ENCODE measurements at regions not wholly inside any gene's neighbourhood (a gene's known extent, or its start where the extent isn't known, plus 50 kb on each side); places are given as distances from the start of the nearest gene placed in this dataset.

GRCh38 chr9:105828171-105828570 lies 133.8 kb downstream of the TMEM38B start:
- no peak for DNase-seq (ENCODE audit: low read depth in 3 of 3)

DNA sequence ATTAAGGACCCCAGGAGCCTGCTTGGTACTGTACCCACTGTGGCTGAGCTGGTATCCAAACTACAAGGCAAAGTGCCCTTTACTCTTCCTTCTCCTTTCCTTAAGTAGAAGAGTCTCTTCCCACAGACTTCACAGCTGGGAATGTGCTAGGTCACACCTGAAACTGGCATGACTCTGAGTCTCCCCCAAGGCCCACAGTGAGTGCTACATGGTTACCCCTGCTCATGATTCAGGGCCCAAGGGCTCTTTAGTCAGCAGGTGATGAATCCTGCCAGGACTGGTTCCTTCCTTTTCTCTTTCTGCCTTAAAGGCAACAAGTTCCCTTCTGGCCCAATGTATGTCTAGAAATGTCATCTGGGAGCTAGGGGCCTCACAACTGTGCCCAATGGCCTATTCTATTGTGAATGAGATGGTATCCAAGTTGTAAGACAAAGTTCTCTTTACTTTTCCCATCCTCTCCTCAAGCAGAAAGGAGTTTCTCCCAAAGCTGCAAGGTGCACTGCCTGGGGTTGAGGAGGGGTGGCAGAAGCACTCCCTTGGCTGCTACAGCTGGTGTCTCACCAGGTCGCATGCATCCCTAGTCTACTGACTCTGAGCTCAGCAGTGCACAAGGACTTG lies 134.4 kb downstream of the TMEM38B start:
- no peak for DNase-seq (ENCODE audit: low read depth in 3 of 3)

DNA sequence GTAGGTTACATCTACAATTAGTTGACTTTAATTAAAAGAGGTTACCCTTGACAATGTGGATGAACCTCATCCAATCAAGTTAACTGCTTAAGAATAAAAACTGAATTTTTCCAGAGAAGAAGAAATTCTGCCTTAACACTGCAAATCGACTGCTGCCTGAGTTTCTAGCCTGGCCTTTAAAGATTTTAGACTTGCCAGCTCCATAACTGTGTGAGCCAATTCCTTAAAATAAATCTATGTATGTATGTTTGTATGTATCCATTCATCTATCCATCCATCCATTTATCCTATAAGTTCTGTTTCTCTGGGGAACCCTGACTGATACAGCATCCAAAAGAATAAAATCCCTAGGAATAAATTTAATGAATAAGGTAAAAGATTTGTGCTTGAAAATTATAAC lies 136.1 kb downstream of the TMEM38B start:
- DNase-seq (ENCODE audit: low read depth in 3 of 3) = no peak

DNA sequence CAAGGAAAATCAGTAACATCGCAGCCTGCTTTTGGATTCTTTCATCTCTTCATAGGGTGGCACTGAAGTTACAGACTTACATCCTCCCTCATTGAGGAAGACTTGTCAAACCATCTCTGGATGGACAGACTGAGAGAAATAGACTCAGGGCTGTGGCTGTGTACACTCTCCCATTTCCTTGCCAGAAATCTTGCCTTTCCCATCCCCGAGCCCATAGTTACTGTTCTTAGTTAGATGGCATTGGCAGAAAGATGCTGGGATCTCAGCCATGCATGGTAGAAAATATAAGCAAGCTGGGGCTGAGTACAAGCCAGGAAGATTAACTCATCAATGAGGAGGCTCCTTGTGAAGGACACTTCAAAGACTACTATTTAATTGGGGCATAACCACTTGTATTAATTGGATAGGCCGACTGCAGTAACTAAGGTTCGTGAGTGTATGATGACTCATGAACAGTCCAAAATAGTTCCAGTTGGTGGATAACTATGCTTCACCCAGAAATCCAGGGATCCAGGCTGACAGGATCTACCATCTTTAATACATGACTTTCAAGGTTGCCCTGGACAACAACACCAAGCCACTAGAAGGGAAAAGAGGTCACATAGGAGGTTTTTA lies 137.9 kb downstream of the TMEM38B start:
- DNase-seq (ENCODE audit: low read depth in 3 of 3) = no peak

DNA sequence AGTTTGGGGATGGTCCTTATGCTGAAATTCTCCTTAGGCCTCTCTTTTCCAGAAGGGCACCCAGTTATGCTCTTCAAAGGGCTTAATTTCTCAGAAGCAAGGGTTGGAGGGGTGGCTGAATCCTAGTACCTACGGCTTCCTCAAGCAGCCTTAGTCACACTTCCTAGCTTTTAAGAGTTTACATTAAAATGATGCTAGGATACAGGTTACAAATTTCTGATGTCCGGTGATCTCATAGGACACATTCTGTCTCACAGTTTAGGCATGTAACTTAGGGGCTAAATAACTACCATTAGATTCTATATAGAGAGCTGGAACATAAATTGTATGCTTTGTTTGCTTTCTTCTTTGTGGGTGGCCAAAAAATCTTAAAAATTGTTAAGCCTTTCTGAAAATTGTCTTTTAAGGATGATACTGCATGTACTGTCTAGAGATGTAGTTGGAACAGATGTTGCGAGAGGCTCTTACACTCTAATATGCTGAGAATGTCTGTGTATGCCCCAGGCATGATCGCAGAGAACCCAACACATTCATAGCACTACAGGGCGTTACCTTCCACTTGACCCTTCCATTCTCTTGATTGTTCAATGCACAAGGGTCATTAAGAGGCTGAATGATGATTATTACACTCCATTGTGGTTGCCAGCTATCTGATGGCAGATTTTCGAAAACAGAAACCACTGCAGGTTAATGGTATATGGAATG lies 139.1 kb downstream of the TMEM38B start:
- DNase-seq (ENCODE audit: low read depth in 3 of 3) = no peak

- no peak for DNase-seq (ENCODE audit: low read depth in 3 of 3)
These were observed 140.1 kb downstream of the TMEM38B start for GRCh38 chr9:105834404-105834803.

DNA sequence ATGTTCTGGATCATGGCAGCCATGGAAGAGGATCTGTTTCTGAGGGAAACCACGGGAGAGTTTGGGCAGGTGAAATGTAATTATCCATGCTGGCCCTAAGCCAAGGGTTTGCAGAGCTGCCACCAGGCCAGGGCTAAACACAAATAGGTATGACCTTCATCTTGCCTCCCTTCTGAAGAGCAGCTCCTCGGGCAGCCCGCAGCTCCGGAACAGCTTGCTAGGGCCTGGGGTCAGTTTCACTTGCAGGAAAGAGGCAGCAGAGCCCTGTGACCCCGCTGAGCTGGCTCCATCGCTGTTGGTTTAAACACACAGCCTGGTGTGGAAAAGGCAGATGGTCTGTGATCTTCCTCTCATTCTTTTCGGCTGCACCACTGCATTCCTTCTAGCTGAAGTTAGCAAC lies 141.4 kb downstream of the TMEM38B start:
- no peak for DNase-seq (ENCODE audit: low read depth in 3 of 3)

DNA sequence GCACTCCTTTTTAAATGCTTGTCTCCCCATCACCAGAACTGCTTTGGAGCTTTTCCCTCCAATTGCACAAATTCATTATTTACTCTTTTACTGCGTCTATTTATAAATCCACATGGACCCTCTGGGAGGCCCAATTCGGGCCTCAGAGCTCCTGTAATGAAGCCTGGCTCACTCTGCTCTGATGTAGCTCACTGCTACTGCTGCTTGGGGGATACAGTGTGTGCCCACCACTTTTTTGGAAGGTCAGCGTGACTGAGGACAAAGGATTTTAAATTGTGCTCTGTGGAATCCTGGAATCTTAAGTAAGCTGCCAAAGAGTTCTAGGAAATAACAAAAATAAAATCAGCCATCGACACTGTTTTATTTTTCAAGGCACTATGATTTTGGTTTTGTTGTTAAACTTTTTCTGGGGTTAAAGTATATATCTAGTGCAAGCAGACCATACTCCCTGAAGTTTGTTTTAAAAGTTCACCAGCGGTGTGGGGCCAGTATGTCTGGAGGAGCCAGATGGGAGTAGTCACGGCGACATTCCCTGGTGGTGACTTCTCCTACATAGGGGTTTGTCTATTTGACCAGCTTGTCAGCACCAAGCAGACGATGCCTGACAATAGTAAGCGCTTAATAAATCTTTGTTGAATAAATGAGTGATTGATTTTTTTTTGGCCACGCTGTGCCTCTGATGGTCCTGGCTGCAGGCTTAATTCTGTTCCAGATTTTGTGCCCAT lies 142.8 kb downstream of the TMEM38B start:
- no peak for DNase-seq (ENCODE audit: low read depth in 3 of 3)

- no peak for DNase-seq (ENCODE audit: low read depth in 3 of 3)
These were observed 147.2 kb downstream of the TMEM38B start for GRCh38 chr9:105841562-105841961.

GRCh38 chr9:105842023-105842644 lies 147.8 kb downstream of the TMEM38B start:
- no peak for DNase-seq (ENCODE audit: low read depth in 3 of 3)

DNA sequence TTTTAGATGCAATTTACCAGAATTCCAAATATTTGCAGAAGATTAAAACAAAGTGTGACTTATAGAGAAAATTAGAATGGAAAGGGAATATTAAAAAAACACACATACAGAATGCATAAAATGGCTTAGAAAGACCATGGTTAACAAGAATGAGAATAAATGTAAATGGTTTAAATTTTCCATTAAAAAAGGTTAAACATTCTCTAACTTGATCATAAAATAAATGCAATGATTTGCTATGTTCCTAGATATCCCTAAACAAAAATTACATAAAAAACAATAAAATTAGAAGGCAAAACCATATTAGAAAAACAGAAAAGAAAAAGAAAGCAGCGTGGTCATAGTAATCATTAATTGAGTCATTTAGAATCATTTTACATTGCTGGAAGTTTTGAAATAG lies 152.5 kb downstream of the TMEM38B start:
- DNase-seq (ENCODE audit: low read depth in 3 of 3) = no peak

GRCh38 chr9:105850852-105851500 lies 156.6 kb downstream of the TMEM38B start:
- no peak for DNase-seq (ENCODE audit: low read depth in 3 of 3)

- no peak for DNase-seq (ENCODE audit: low read depth in 3 of 3)
These were observed 159.9 kb downstream of the TMEM38B start for GRCh38 chr9:105854026-105854782.

DNA sequence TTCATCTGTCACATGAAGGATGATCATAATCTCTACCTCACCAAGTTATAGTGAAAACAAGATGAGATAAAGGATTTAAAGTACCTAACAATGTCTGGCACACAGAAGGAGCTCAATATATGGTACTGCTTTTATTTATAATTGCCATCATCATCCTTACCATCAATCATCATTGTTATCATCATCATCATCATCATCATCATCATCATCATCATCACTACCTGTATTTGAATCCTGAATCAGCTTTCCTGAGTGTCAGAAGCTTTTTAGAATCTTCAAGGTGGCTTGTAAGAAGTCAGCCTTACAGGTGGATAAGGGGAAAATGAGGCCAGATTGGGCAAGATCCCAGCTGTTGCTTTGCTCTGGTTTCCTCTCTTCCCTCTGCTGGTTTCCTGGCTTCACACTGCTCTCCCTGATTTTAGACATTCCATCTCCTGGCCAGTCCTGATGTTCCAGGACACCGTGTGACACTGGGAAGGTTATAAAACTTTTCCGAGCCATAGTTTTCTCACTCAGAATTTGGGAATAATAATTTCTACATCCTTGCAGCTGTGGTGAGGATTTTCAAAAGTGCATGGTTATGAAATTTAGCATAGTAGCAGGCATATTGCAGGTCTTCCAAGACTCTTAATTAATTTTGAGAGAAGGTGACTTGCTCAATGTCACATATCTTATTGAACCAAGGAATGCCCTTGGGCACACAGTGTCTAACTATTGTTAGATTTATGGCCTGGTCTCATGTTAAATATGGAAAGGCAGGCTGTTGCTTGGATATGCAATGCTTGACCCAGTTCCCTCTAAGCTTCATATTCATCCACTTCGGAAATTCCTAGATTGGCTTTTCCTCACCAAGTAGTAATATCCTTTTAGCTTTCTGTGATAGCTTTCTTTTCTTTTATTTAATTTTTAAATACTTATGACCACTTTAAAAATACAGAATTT lies 160.7 kb downstream of the TMEM38B start:
- no peak for DNase-seq (ENCODE audit: low read depth in 3 of 3)

GRCh38 chr9:105855987-105856386 lies 161.6 kb downstream of the TMEM38B start:
- no peak for DNase-seq (ENCODE audit: low read depth in 3 of 3)

- no peak for DNase-seq (ENCODE audit: low read depth in 3 of 3)
These were observed 163.8 kb downstream of the TMEM38B start for GRCh38 chr9:105858006-105858690.

GRCh38 chr9:105858877-105859276 lies 164.5 kb downstream of the TMEM38B start:
- DNase-seq (ENCODE audit: low read depth in 3 of 3) = no peak

- DNase-seq (ENCODE audit: low read depth in 3 of 3) = no peak
These were observed 165.2 kb downstream of the TMEM38B start for GRCh38 chr9:105859428-105860091.

DNA sequence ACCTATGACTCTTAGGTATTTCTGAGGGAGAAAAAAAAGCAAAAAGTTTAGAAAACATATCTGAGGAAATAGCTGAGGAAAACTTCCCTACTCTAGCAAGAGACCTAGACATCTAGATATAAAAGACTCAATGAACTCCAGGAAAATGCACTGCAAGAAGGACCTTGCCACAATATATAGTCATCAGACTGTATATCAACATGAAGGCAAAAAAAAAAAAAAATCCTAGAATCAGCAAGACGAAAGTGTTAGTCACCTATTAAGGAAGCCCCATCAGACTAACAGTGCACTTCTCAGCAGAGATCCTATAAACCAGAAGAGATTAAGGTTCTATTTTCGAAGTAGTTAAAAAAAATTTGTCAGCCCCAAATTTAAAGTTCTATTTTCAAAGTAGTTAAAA lies 166.2 kb downstream of the TMEM38B start:
- DNase-seq (ENCODE audit: low read depth in 3 of 3) = no peak

Measured in stimulated activated CD4-positive, alpha-beta T cell treated with anti-CD3 and anti-CD28 coated beads, TNF-alpha, amount 100 ng/mL, for 4 hours (primary cell).